Vagina (tissue), 2 donors: ENCODE measurements at regions not wholly inside any gene's neighbourhood (a gene's known extent, or its start where the extent isn't known, plus 50 kb on each side); places are given as distances from the start of the nearest gene placed in this dataset.
"Not testable (repeated sequence)": the region's sequence is repeated elsewhere in the genome, so short reads cannot be mapped to it uniquely, and the experiment has no call there.

Experiments used
- DNase-seq, 2 donors: peaks; one replicate each; pipeline ENCODE4 v3.0.0-alpha.2; 2017; ENCODE audit errors: extremely low spot score in 2 of 2
- H3K27ac ChIP-seq: fragments of 200-600 bp; sonication (generic); one replicate; pipeline ENCODE4 v1.5.1; 2019
- H3K27me3 ChIP-seq: fragments of 200-600 bp; sonication (generic); one replicate; pipeline ENCODE4 v1.5.1; 2019
- H3K36me3 ChIP-seq, 2 donors: fragments of 200-600 bp; sonication (generic); one replicate each; pipeline ENCODE4 v1.5.1; 2017 to 2019
- H3K4me1 ChIP-seq: fragments of 200-600 bp; sonication (generic); one replicate; pipeline ENCODE4 v1.5.1; 2019
- H3K4me3 ChIP-seq, 2 donors: fragments of 200-600 bp; sonication (generic); 1 replicate in 1 of 2; 2 replicates in 1 of 2; pipeline ENCODE4 v1.5.1; 2016 to 2019
- H3K9me3 ChIP-seq: fragments of 200-600 bp; sonication (generic); one replicate; pipeline ENCODE4 v1.5.1; 2019
- CTCF ChIP-seq, 3 experiments: fragments of 450-650 bp in 2 of 3; fragments of 200-600 bp in 1 of 3; sonication (generic) in 1 of 3; IDR thresholded peaks; one replicate each; pipeline ENCODE4 v1.5.1; 2017 to 2019; ENCODE audit warnings: antibody characterized with exemption in 3 of 3, mild to moderate bottlenecking in 2 of 3, moderate library complexity in 2 of 3
- POLR2A ChIP-seq, 2 donors: fragments of 450-650 bp; IDR thresholded peaks; one replicate each; pipeline ENCODE4 v1.6.1; 2017; ENCODE audit warnings: antibody characterized with exemption in 2 of 2, mild to moderate bottlenecking in 2 of 2, moderate library complexity in 2 of 2
- POLR2AphosphoS5 ChIP-seq, 2 donors: sonication (generic); formaldehyde crosslinking; IDR thresholded peaks; one replicate each; pipeline ENCODE4 v1.9.0; 2017; ENCODE audit warnings: antibody characterized with exemption in 2 of 2, mild to moderate bottlenecking in 2 of 2, low read depth in 1 of 2; ENCODE audit not compliant: insufficient read depth in 1 of 2
- intact Hi-C: fragments of 100-400 bp; cut with DNase I; formaldehyde crosslinking; loops from one replicate; pipeline ENCODE4 v1.15.1; 2023

GRCh38 chr10:64416011-64416410, 894.8 kb downstream of the REEP3 start:
- H3K4me1 ChIP-seq: no peaks in the 10 kb centered on the region
- no peak for TF ChIP-seq CTCF (IDR thresholded peaks at IDR 0.05)
- TF ChIP-seq POLR2A (IDR thresholded peaks at IDR 0.05): no peak
- no peak for TF ChIP-seq POLR2AphosphoS5 (IDR thresholded peaks at IDR 0.05; ENCODE audit: insufficient read depth in 1 of 2, low read depth in 1 of 2)
- intact Hi-C loops: no loop called here

DNA sequence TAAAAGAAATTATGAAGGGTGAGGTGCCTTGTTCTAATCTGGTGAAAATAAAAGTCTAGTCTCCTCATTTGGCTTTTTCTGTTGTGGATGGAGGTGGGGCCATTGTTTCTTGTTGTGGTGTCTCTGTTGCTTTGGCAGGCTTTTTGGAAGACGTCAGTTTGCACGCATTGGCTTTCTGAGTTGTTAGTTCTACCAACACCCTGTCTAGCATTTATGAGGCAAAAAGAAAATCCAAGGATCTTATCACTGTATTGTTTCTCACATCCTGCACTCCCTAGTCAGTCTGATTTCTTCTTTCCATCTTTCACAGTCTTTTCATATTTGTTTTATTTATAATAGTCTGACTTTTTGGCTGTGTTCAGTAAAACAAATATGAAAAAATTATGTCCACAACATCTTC, 898.3 kb downstream of the REEP3 start:
- DNase-seq: no peak
- intact Hi-C loops: no loop called here
- TF ChIP-seq CTCF (IDR thresholded peaks at IDR 0.05) (no peak), POLR2A (IDR thresholded peaks at IDR 0.05) (no peak), POLR2AphosphoS5 (IDR thresholded peaks at IDR 0.05; ENCODE audit: insufficient read depth in 1 of 2, low read depth in 1 of 2) (no peak)
- H3K27ac ChIP-seq: no peak overlapping the region
- H3K36me3 ChIP-seq: no peaks in the 10 kb centered on the region
- no peaks in the 10 kb centered on the region for H3K27me3 ChIP-seq
- H3K4me3 ChIP-seq: no peak overlapping the region
- H3K4me1 ChIP-seq: no peaks in the 10 kb centered on the region
- no peaks in the 10 kb centered on the region for H3K9me3 ChIP-seq

More at GRCh38 chr10:64416011-64416410, 894.8 kb downstream of the REEP3 start:
- Histone ChIP-seq H3K36me3 (no peaks in the 10 kb centered on the region), H3K9me3 (no peaks in the 10 kb centered on the region), H3K27me3 (no peaks in the 10 kb centered on the region), H3K4me3 (no peak overlapping the region), H3K27ac (no peak overlapping the region)
- DNase-seq: no peak

DNA sequence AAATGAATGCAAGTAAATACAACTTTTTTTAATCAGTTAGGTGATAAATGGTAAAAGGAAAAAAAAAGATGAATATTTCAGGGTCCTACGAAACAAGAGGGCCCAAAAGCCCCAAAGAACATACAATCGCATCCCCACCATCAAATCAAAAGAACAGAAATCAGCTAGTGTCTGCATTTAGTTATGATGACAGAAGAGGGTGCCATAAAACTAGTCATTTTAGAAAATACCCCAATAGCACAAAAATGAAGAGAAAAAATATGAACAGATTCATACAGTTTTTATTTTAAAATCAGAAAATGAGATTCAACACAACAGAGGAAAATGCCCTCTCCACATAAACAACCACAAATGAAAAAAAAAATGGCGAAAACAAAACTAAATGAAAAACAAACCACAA, 905.5 kb downstream of the REEP3 start:
- Histone ChIP-seq H3K27me3 (no peaks in the 10 kb centered on the region), H3K4me1 (no peaks in the 10 kb centered on the region), H3K27ac (no peak overlapping the region), H3K4me3 (no peak overlapping the region), H3K9me3 (no peaks in the 10 kb centered on the region), H3K36me3 (no peaks in the 10 kb centered on the region)
- intact Hi-C loops: no loop called here
- TF ChIP-seq POLR2AphosphoS5 (IDR thresholded peaks at IDR 0.05; ENCODE audit: insufficient read depth in 1 of 2, low read depth in 1 of 2) (no peak), POLR2A (IDR thresholded peaks at IDR 0.05) (no peak), CTCF (IDR thresholded peaks at IDR 0.05) (no peak)
- DNase-seq: no peak

DNA sequence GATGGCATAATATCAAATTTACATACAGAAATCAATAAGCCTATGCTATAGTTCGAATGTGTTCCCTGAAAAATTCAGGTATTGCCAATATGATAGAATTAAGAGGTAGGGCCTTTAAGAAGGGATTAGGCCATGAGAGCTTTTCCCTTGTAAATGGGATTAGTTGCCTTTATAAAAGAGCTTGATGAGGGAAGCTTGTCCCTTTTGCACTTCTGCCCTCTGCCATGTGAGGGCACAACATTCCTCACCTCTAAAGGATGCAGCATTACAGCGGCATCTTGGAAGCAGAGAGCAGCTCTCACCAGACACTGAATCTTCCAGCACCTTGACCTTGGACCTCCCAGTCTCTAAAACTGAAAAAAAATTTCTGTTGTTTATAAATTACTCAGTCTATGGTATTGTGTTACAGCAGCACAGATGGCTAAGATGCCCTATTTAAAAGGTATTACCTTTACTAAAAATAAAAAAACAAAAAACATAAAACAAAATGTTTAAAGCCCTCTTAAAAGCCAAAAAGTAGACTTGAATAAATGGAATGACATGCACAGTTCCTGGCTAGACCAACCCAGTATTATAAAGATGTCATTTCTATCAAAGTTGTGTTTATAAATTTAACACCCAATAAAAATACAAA, 909.6 kb downstream of the REEP3 start:
- DNase-seq: no peak
- Histone ChIP-seq H3K36me3 (no peaks in the 10 kb centered on the region), H3K27me3 (no peaks in the 10 kb centered on the region), H3K27ac (no peak overlapping the region), H3K9me3 (no peaks in the 10 kb centered on the region), H3K4me1 (no peaks in the 10 kb centered on the region), H3K4me3 (no peak overlapping the region)
- no peak for TF ChIP-seq POLR2A (IDR thresholded peaks at IDR 0.05)
- TF ChIP-seq POLR2AphosphoS5 (IDR thresholded peaks at IDR 0.05; ENCODE audit: insufficient read depth in 1 of 2, low read depth in 1 of 2): no peak
- no peak for TF ChIP-seq CTCF (IDR thresholded peaks at IDR 0.05)
- intact Hi-C loops: no loop called here

DNA sequence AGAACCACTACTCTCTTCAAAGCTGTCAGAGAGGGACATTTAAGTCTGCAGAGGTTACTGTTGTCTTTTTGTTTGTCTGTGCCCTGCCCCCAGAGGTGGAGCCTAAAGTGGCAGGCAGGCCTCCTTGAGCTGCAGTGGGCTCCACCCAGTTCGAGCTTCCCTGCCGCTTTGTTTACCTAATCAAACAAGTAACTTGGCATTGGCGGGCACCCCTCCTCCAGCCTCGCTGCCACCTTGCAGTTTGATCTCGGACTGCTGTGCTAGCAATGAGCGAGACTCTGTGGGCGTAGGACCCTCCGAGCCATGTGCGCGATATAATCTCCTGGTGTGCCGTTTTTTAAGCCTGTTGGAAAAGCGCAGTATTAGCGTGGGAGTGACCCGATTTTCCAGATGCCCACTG, 920.7 kb downstream of the REEP3 start:
- H3K4me3 ChIP-seq, H3K27ac ChIP-seq, DNase-seq, H3K9me3 ChIP-seq, H3K4me1 ChIP-seq, H3K36me3 ChIP-seq, intact Hi-C loops, H3K27me3 ChIP-seq: not testable (repeated sequence)
